NCI-H2196 (cell line): ENCODE measurements at regions not wholly inside any gene's neighbourhood (a gene's known extent, or its start where the extent isn't known, plus 50 kb on each side); places are given as distances from the start of the nearest gene placed in this dataset.

Experiments used
- DNase-seq: peaks from one replicate; lab custom pipeline; 2025; ENCODE audit not compliant: unreplicated experiment; lab: John Stamatoyannopoulos, UW

DNA sequence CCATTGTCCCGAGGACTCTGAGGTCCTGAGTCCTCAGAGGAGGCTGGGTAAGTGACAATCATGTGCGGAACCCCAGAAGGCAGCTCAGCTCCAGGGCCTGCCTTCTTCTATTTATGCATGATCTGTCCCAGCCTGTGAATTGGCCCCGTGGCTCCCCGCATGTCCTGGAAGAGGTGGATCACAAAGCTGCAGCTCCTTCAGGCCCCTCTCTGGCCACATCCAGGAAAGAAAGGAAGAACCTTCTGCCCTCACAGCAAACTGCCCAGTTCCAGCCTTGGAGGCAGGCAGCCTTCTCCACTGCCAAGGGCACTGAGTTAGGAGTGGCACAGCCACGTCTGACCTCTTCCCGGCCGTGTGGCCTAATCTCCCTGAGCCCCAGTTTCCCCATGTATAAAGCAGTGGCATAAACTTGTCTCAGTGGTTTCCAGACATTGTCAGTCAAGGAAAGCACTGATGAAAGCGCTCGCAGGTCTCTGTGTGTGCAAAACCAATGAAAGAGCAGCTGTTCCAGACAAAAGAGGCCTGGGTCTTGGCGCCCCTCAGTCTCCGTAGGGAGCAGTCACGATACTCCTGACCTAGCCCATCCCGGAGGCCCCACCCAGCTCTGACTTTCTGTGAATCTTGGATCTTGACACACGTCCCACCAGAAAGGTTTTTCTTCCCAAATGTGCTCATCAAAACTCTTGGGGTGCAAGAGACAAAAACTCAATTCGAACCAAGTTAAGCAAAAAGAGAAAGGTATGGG lies 497.3 kb downstream of the SHQ1 start:
- no peak for DNase-seq

GRCh38 chr3:72348357-72348756 lies 499.9 kb downstream of the SHQ1 start:
- DNase-seq, result no peak

DNA sequence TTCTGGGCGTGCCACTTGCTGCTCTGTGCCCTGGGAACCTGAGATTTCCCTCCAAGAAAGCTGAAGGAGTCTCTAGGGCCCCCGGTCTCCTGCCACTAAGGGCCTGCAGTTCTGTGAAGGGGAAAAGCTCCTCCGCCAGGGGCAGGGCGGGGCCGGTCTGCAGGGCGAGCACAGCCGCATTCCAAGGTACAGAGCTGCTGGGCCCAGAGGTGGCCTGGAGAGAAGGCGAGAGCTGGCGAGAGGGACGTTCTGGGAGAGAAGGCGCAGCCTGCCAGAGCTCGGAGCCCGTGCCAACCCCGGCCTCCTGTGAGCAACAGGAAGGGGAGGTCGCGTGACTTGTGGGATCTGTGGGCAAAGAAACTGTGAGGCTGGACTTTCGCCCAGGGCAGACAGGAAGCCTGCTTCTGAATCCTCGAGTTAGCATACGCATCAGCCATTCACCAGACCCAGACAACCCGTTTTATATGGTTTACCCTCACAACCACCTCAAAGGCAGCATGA lies 500.4 kb downstream of the SHQ1 start:
- no peak for DNase-seq

- no peak for DNase-seq
These were observed 501.7 kb downstream of the SHQ1 start for GRCh38 chr3:72346526-72346926.

DNA sequence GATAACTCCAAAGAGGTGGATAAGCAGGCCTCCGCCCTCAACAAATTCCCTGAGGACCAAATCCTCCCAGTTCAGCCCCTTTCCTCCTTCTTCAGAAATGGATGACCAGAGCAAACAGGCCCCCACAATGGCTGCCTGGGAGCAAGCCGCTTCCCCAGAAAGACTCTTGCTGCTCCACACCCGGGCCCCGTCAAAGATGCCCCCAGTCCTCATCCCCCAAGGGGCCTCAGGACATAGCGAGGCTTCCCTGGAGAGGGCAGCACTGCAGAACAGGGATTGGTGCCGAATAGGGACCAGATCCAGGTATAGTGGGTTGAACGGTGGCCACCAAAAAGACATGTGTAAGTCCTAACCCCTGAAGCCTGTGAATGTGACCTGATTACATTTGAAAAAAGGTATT lies 502.3 kb downstream of the SHQ1 start:
- DNase-seq, result no peak

GRCh38 chr3:72345237-72345878 lies 502.9 kb downstream of the SHQ1 start:
- no peak for DNase-seq

DNA sequence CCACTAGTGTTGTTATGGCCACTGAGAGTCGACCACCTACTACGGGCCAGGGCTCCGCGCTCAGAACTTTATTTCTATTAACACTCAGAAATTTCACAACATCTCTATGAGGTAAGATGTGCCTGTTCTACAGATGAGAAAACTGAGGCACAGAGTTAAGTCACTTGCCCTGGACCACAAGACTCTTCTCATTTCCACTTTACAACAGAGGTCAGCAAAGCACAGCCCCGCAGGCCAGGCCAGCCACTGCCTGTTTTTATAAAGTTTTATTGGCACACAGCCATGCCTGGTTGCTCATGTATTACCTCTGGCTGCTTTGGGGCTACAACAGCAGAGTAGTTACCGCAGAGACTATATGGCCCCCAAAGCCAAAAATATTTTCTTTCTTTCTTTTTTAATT lies 503.6 kb downstream of the SHQ1 start:
- DNase-seq, result no peak

DNA sequence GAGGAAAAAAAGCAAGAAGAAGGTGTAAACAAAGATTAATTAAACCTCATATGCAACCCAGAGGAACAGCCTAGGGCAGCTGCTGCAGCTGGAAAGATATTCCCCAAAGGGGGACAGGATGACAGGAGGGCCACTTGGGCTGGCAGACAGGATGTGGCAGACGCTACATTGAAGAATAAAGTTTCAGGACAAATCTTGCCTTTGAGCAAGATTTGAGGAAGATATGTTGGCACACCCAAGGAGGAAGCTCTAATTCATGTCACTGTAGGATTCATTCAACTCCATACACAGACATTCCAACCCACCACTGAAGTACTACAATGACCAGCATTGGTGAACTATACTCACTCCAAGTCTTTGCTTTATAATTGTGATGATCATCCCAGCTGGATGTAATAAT lies 504.0 kb downstream of the SHQ1 start:
- DNase-seq, result no peak

- DNase-seq, result no peak
These were observed 505.2 kb downstream of the SHQ1 start for GRCh38 chr3:72343078-72343477.

GRCh38 chr3:72342450-72342849 lies 505.8 kb downstream of the SHQ1 start:
- no peak for DNase-seq

GRCh38 chr3:72341920-72342319 lies 506.3 kb downstream of the SHQ1 start:
- no peak for DNase-seq

GRCh38 chr3:72341380-72341770 lies 506.9 kb downstream of the SHQ1 start:
- DNase-seq, result no peak

DNA sequence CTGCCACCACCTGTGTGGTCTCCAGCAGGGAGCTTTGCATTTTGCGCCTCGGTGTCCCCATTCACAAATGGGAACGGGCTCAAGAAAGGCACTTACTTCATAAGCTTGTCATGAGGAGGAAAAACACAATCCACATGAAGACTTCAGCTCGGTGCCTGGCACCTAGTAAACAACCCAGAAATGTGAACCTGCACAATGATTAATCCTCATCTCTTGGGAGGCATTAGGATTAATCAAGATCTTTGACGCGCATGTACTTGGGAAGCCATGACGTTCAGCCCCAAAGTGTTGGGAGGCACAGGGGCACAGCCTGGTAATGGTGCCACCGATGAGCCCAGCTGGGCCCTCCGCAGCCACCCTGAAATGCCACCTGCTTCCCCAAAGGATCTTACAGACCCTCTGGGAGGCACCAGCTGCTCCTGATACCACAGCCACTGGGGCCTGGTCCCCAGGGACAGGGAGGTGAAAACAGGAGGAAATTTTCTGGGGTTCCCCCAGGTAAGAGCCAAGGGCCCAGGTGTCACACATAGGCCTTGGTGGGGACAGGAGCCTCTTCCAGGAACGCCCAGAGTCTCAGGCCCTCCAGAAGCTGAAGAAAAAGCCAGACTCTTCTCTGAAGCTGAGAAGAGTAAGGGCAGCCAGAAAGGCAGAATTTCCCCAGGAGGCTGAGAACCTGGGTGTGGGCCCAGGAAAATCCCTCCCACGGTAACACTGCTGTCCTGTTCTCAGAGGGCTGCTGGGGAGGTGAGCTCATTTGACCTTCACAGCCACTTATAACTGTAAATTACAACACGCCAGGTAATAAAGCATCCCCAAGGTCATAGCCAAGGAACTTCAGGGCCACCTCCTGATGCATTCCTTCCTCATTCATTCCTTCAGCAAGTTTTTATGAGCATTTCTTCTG lies 507.5 kb downstream of the SHQ1 start:
- DNase-seq, result no peak

- no peak for DNase-seq
These were observed 508.2 kb downstream of the SHQ1 start for GRCh38 chr3:72340056-72340455.

- no peak for DNase-seq
These were observed 508.6 kb downstream of the SHQ1 start for GRCh38 chr3:72339670-72340030.

- peak; percentile 42 for DNase-seq
These were observed 509.1 kb downstream of the SHQ1 start for GRCh38 chr3:72338942-72339669.

GRCh38 chr3:72338082-72338941 lies 509.9 kb downstream of the SHQ1 start:
- no peak for DNase-seq

GRCh38 chr3:72337480-72337855 lies 510.8 kb downstream of the SHQ1 start:
- DNase-seq, result no peak

- DNase-seq, result peak; percentile 73
These were observed 511.3 kb downstream of the SHQ1 start for GRCh38 chr3:72336821-72337479.
